ENCODE measurements at regions not wholly inside any gene's neighbourhood (a gene's known extent, or its start where the extent isn't known, plus 50 kb on each side); places are given as distances from the start of the nearest gene placed in this dataset.

GRCh38 chr7:20267482-20267881 is 50.3 kb upstream of the MACC1 start:
- no peak for TF ChIP-seq POLR2AphosphoS5 (IDR thresholded peaks at IDR 0.05; ENCODE audit: borderline replicate concordance, low read depth, low read length)
- TF ChIP-seq EZH2 (IDR thresholded peaks at IDR 0.05): no peak

Measured in SK-N-MC (cell line).